ENCODE measurements at regions not wholly inside any gene's neighbourhood (a gene's known extent, or its start where the extent isn't known, plus 50 kb on each side); places are given as distances from the start of the nearest gene placed in this dataset.
"Not testable (repeated sequence)": the region's sequence is repeated elsewhere in the genome, so short reads cannot be mapped to it uniquely, and the experiment has no call there.

DNA sequence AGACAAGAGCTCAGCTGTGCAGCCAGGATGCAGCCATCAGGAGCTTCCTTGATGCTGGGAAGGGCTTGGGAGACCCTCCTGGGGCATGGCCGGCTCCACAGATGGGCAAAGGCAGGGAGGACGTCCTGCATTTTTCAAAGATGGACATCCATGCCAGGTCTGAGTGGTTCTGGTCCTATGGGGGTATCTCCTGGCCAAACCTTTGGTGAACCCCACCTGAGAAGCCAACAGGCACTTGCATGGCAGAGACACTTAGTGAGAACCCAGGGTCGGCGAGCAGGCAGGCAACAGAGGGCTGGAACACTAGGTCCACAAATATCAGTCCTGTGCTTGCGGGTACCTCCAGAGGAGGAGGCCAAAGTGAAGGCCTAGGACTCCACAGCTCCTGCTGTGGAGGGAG is 70.0 kb downstream of the KCTD15 start:
- no peak for DNase-seq

DNA sequence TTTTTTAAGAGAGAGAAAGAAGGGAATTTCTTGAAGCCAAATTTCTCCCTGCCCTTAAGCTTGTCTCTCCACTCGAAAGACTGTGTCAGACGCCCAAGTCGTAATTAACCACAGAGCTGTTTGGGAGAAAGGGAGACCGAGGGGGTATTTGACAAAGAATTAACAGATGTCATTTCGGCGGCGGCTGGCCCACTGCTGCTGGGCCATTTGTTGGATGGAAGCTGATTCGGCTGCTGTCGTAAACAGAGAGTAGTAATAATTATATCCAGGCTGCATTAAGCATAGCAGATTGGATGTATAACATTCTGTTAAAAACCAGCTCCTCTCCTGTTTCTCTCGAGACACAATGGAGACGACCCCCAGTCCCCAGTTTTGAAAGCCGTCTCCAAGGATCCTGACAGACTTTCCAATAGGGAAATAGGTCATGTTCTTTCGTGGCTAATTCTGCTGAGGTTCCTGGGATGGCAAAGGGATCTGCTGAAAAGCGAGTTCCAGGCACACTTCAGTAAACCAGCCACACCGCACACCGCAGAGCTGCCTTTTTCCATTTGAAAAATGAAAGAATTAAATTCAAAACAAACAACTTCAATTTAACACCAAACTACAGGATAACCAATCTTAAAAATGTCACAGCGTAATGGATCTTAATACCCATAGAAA is 71.5 kb downstream of the KCTD15 start:
- no peak for DNase-seq

DNA sequence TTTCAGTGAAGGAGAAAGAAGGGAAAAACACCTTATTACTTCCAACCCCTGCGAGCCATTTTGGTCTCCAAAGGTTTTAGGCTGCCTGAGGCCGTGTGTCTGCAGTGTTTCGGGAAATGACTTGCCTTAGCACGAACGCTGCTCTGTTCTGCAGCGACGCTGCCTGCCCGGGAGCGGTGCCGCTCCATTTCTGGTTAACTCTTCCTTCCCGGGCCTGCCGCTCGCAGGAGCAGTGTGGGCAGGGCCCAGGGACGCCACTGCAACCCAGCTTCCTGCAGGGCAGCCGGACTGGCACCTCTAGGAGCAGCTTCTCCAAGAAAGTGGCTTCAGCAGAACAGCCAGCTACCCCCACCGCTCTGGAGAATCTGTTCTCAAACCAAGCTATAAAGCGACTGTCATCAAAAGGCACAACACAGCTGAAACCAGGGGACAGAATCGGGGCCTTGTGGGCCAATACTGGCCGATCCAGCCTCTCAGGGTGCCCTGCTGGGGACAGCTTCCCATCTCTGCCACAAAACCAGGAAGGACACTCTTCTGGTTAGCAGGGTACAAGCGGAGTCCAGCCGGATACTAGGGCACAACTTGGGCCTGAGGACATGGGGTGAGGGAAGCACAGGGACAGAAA is 72.2 kb downstream of the KCTD15 start:
- no peak for DNase-seq

DNA sequence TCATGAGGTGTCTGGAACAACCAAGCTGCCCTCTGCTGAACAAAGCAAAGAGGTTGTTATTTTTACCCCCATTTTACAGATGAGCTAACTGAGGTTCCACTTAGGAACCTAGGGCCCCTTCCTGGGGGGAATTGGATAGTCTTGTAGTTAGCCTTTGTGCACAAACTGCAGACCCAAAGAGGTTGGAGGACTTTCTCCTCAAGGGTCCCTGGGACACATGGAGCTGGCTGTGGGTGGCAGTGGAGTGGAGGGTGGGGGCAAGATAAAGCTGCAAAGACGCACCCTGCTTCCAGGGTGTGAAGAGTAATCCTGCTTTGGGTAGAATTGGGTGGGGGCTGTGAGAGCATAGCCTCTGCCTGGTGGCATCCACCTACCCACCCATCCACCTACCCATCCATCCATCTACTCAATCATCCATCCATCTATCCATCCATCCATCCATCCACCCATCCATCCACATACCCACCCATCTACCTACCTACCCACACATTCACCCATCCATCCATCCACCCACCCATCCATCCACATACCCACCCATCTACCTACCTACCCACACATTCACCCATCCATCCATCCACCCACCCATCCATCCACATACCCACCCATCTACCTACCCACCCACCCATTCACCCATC is 73.7 kb downstream of the KCTD15 start:
- not testable (repeated sequence) for DNase-seq

DNA sequence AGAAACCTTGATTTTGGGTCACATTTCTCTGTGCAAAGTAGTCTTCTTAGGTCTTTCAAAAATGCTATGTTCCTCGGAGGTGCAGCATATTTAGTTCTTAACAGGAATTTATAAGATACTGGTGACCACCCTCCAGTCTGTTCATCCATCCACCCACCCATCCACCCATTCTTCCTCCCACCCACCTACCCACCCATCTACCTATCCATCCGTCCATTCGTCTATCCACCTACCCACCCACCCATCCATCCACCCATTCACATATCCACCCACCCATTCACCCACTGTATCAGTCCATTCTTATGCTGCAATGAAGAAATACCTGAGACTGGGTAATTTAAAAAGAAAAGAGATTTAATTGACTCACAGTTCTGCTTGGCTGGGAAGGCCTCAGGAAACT is 74.9 kb downstream of the KCTD15 start:
- DNase-seq: no peak

DNA sequence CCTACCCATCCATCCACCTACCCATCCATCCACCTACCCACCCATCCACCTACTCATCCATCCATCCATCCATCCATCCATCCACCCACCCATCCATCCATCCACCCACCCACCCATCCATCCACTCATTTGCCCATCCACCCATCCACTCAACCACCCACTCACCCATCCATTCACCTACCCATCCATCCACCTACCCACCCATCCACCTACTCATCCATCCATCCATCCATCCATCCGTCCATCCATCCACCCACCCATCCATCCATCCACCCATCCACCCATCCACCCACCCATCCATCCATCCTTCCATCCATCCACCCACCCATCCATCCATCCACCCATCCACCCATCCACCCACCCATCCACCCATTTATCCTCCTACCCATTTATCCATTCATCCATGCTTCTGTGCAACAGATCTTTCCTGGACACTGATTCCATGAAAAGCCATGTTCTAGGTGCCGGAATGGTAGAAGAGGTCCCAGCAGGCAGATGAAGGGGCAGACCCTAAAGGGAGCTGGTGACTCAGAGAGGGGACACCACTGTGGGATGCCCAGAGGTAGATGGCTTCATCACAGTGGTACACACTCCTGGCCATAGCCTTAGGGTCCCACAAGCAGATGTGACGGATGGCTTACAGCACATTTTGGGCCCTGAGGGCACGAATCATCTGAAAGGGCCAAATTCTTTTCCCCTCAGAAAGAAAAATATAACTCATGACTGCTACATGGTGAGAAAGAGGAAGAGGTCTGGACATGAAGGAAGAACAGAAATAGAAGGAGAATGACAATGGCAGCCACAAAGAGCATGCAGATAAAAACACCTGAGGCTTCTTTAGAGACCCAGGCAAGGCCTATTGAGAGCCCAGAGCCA is 76.0 kb downstream of the KCTD15 start:
- no peak for DNase-seq

DNA sequence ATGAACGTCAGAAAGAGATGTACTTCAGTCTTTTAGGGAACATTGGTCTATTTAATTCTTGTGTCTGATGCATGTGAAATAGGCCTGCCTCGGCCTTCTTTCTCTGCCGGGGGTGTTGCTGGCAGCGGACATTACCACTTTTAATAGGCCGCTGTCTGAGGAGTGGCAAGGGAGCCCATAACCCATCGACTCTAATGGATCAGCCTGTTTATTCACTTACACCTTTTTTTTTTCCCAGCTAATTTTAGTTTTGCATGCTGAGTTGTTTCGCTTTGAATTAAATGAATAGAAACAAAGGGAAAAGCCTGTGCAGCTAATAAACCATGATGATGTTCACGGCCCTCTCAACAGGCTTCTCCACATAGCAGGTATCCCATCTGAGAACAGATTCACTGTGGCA is 78.4 kb downstream of the KCTD15 start:
- DNase-seq: no peak

DNA sequence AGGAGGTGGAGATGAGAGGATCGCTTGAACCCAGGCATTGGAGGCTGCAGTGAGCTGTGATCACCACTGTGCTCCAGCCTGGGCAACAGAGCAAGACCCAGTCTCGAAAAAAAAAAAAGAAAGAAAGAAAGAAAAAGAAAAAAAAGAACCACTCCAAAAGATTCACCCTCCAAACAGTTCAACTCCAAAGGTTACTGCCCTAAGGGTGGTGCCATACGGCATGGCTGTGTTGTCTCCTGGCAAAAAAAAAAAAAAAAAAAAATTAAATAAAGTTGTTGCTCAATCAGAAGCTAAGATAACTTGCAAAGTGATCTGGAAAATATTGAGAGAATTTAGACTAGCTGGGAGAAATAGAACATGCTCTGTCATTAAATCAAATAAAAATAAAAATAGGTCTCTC is 79.5 kb downstream of the KCTD15 start:
- DNase-seq: no peak

DNA sequence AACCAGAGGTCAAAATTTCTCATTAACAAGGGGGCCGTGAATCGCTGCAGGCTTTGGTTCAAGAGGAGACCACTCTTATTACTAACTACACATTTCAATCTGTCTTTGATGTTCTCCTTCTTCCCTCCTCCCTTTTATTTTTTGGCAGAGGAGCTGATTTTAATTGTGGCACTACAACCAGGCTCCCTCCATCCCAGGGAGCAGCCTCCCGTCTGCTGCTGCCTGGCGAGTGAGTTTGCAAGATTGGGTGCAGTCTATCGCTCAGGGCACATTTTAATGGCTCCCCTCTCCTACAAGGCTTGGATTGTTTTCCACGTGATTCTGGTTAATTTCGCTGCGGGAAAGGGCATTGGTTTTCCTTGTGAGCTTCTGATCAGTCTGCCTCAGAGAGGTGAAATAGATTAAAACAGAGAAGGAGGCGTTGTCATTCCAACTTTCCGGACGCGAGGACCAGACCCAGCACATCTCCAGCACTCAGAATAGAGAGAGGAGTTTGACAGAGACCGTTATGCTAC is 81.4 kb downstream of the KCTD15 start:
- no peak for DNase-seq

DNA sequence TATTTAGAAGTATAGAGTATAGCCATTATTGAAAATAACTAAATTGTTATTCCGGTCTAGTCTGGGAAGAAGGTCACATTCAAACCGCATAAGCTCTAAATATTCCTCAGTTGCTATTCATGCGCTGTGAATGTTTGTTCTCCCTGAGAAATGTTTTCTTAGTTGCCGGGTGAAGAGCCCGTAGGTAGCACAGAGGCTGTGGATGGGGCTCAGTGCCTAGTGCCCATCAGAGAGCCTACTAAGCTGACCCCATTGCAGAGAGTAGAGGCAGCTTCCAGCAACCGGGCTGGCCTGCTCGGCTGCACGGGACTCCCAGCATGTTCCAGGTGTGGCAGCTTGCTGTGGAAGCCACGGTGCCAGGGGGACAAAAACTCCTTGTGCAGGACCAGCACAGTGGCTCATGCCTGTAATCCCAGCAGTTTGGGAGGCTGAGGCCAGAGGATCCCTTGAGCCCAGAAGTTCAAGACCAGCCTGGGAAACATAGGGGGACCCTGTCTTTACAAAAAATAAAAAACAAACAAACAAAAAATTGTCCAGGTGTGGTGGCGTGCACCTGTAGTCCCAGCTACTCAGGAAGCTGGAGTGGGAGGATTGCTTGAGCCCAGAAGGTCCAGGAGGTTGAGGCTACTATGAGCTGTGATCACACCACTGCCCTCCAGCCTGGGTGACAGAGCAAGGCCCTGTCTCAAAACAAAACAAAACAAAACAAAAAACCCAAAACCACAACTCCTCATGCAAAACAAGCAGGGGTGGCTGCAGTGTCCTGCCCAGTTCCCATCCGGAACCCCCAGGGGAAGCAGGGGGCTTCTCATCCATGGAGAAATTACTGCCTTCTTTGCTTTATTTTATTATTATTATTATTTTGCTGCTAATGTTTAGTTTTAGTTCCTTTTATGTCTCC is 82.5 kb downstream of the KCTD15 start:
- DNase-seq: no peak

DNA sequence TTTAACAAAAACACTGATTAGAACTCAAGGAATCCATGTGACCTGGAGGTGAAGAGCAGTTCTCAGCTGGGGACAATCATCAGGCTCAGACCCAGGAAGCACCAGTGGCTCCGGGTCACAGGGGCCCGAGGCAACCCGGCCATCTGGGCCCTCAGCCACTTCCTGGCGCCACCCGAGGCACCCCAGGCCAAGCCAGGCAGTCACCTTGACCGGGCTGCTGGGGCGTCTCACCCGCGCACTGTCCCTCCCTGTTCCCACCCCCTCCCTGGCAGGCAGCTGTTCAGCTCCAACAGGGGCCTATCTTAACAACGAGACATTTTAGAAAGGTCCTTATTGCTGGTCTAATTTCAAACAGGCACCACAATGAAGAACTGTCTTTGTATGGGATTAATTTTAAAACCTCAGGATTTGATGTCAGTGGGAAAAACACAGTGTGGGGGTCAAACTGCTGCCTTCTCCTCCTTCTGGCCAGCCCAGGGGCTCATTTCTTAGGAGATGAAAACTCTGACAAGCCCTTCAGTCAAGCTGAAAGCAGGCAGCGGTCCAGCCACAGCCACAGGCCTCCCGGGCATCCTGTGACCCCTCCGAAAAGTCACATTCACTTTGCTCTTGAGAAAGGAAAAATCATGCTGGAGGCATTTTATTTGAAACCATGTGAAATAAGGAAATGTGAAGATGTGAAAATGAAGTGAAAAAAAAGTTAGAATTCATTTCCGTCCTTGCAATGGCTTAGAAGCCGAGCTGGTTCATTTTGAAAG is 83.3 kb downstream of the KCTD15 start:
- no peak for DNase-seq

DNA sequence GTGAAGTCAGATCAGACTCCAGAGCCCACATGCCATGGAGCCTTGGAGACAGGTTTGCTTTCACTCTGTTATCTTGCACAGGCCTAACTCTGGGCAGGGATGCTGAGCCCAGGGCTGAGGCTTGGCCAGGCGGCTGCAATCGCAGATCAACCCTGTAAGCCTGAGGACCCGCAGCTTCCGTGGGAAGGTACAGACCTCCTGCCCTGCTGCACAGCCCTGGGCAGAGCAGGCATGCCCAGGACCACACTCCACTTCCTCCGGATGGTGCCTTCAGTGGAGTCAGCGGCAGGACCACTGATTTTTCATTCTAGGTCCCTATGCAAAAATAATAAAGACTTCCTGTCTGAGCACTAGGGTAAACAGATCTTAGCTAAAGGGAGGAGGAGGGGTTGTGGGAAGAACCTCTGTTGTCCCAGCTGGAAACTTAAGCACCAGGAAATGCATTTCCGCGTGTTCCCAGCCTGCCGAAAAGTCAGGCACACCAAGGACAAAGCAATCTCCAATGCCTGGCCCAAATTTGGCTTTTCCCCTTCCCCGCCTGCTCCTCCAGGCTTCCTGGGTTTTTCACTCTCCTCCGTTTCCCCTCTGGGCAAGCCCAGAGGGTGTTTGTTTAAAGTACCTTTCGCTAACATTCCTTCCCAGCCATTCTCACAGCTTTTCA is 87.3 kb downstream of the KCTD15 start:
- no peak for DNase-seq

DNA sequence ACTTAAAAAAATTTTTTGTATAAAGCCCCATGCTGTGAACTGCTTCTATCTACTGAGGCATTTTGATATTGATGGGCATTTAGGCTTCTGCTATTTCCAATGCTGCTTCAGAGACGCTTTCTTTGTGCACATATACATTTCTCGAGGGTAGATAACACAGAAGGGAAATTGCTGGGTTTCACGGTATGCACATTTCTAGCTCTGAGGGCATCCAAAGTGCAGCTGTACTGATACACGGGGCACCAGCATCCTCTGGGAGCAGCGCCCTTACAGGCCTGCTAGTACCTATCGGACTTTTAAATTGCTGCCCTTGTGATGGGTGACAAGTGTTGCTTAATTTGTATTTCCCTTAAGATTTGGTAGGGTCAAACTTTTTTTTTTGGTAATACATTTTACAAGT is 88.6 kb downstream of the KCTD15 start:
- DNase-seq: no peak

DNA sequence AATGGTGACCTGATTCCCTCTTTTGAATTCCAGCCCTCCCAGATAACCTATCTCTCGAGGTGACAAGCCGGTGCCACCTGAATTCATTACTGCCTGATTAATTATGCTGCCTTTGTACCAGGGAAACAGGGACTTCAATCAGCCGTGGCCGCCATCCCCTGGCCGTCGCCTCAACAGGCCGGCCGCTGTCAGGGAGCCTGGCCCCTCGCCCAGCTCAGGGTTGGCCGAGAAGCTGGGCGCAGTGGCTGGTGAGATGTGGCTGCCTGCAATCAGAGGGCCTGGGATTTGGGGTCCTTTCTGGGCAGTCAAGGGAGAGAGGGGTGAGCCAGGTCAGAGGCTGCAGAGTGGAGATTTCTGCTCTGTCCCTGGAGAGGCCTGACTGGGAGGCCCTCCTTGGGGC is 91.2 kb downstream of the KCTD15 start:
- DNase-seq: no peak

DNA sequence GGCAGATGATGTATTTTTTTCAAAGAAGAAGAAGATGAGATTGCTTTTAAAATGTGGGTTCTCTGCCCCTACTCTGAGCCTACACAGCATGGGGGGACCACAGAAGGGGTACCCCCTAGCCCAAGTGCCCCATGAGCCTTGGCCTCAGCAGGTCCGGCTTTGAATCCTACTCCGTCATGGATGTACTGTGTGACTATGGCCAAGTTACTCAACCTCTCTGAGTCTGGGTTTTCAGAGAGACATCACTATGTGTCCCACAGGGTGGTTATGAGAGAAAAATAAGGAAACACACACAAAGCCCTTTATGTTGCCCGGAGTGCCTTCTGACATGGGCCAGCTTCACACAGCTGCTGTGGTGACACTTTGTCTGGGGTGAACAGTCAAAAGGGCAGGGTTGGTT is 92.0 kb downstream of the KCTD15 start:
- DNase-seq: no peak

DNA sequence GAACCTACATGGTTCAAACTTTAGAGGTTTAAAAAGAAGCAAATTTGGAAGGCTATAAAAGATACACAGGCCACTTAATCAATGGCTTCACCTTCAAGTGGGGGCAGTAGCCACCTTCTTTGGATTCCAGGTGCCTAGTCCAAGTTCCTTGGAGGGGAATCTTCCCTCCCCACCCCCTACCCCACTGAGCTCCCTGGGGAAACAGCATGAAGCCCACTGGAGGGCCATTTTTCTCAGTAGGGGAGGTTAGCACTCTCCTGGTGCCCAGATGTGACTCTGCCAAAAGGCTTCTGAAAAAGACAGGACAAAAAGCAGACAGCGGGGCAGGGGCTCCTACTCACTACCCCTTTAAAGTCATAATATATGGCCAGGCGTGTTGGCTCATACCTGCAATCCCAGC is 93.9 kb downstream of the KCTD15 start:
- DNase-seq: no peak

DNA sequence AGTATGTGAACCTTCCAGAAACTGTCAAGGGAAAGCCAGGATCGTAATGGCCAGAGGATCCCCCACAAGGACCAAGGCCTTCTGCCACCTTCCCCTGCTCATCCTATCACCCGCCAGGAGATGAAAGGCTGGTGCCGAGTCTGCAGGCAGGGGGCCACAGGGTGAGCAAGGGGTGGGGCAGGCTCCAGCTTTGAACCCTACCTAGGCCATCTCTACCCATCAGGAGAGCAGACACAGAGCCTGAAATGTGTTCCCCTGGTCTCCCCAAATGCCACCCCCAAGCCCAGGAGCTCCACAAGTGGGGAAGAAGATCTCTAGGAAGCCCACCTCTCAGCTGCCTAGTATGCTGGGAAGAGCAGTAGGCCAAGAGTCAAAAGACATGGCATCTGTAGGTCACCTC is 95.1 kb downstream of the KCTD15 start:
- DNase-seq: no peak

DNA sequence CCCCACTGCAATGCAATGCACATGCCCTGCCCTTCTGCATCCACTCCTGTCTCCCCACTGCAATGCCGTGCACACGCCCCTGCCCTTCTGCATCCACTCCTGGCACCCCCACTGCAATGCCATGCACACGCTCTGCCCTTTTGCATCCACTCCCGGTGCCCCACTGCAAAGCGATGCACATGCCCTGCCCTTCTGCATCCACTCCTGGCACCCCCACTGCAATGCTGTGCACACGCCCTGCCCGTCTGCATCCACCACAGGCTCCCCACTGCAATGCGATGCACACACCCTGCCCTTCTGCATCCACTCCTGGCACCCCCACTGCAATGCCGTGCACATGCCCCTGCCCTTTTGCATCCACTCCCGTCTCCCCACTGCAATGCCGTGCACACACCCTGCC is 98.1 kb downstream of the KCTD15 start:
- DNase-seq: no peak

DNA sequence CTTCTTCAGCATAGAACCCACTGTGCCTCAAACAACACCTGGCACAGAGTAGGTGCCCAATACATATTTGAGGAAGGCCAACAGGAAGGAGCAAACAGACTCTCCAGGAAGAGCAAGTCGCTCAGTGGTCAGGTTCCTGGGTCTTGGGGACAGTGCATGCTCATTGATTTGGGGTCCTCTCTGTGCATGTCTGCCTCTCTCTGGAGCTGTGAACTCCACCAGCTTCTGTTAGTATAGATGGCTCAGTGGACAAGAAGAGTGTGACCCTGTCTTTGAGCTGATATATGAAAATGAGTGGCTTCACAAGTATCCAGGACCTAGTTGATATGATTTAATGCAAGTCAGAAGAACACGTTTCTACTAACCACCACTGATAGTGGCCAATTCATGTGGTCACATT is 98.7 kb downstream of the KCTD15 start:
- no peak for DNase-seq

DNA sequence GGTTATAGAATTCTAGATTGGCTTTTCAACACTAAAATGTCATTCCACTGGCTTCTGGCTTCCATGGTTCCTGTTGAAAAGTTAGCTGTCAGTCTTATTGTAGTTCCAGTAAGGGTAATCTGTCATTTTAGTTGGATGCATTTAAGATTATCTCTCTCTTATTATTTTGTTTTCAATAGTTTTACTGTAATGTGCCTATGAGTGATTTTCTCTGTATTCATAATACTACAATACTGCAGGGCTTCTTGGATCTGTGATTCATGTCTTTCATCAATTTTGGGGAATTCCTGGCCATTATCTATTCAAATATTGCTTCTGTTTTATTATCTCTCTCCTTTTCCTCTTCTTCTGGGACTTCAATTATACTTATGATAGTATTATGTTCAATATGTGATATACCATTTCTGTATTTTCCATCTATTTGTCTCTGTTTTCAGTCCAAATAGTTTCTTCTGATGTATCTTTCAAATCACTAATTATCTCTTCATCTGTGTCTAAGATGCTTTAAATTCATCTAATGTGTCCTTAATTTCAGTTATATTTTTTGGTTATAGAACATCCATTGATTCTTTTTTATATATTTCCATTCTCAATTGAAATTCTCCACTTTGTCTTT is 101.5 kb downstream of the KCTD15 start:
- no peak for DNase-seq

DNA sequence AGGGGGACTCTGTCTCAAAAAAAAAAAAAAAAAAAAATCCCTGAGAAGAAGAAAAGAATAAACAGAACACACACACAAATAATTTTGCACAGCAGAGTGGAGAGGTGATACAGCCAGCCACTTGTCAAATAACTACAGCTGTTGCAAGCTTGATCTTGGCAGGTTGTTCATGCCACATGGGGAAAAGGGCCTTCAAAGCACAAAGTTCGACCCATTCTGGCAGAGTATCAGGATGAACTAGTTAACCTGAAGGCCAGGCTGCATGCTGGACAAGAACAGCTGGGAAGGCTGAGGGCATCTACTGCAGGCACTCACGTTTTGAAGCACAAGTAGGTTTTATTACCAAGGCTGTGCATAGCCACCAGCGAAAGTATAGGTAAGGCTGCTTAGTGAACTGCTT is 104.1 kb downstream of the KCTD15 start:
- DNase-seq: no peak
